H1 (cell line): ENCODE measurements at regions not wholly inside any gene's neighbourhood (a gene's known extent, or its start where the extent isn't known, plus 50 kb on each side); places are given as distances from the start of the nearest gene placed in this dataset.

Experiments used
- CTCF ChIA-PET: fragments of 300-600 bp; sonication (Branson Sonifier 250); formaldehyde crosslinking; loops from one replicate; lab custom pipeline; 2021; ENCODE audit not compliant: partially characterized antibody; lab: Charles Lee
- POLR2A ChIA-PET: fragments of 300-600 bp; sonication (Branson Sonifier 250); formaldehyde crosslinking; loops from one replicate; lab custom pipeline; 2021; ENCODE audit warnings: inconsistent platforms; ENCODE audit not compliant: partially characterized antibody; lab: Charles Lee
- DNase-seq, 2 experiments: peaks; one replicate each; pipeline versions ENCODE4 v3.0.0 to v3.0.0-alpha.2; 2010 to 2022; ENCODE audit warnings: low spot score in 2 of 2, low read depth in 1 of 2, mixed read lengths in 1 of 2
- FAIRE-seq: peaks from 2 replicates; lab custom pipeline; 2011; peaks lifted over from hg19 to GRCh38; lab: Jason Lieb, UNC
- H2AFZ ChIP-seq: 2 replicates; pipeline ENCODE4 v1.8.1; 2012; ENCODE audit warnings: low read length, inconsistent platforms
- H2AK5ac ChIP-seq: 2 replicates; pipeline ENCODE4 v1.6.1; 2013; ENCODE audit warnings: low read depth, low read length
- H2BK120ac ChIP-seq: replicated peaks from 2 replicates; pipeline ENCODE3; 2013; ENCODE audit warnings: low read depth, low read length, inconsistent platforms
- H2BK12ac ChIP-seq: 2 replicates; pipeline ENCODE4 v1.6.1; 2013; ENCODE audit warnings: low read depth, low read length
- H2BK15ac ChIP-seq: 2 replicates; pipeline ENCODE4 v1.6.1; 2013; ENCODE audit warnings: low read length
- H2BK20ac ChIP-seq: 2 replicates; pipeline ENCODE4 v1.6.1; 2013; ENCODE audit warnings: low read length
- H2BK5ac ChIP-seq: 2 replicates; pipeline ENCODE4 v1.6.1; 2013; ENCODE audit warnings: low read depth, low read length
- H3K14ac ChIP-seq: 2 replicates; pipeline ENCODE4 v1.6.1; 2013; ENCODE audit warnings: inconsistent platforms; ENCODE audit not compliant: insufficient read length
- H3K18ac ChIP-seq: 2 replicates; pipeline ENCODE4 v1.6.1; 2013; ENCODE audit warnings: low read length; ENCODE audit errors: extremely low read depth
- H3K23ac ChIP-seq: 2 replicates; pipeline ENCODE4 v1.6.1; 2013; ENCODE audit warnings: inconsistent platforms; ENCODE audit not compliant: insufficient read length
- H3K23me2 ChIP-seq: 2 replicates; pipeline ENCODE4 v1.6.1; 2013; ENCODE audit warnings: low read depth, low read length
- H3K27ac ChIP-seq: 2 replicates; pipeline ENCODE4 v1.6.1; 2011; ENCODE audit warnings: low read depth, low read length, inconsistent platforms
- H3K27me3 ChIP-seq, 4 experiments: replicated peaks in 1 of 4; 1 replicate in 1 of 4; 2 replicates in 3 of 4; pipeline versions ENCODE4 v1.6.1 to v1.8.1; 2011 to 2013; ENCODE audit warnings: low read length in 3 of 4, mild to moderate bottlenecking in 3 of 4, inconsistent platforms in 2 of 4, mixed read lengths in 2 of 4, moderate library complexity in 1 of 4; ENCODE audit not compliant: control insufficient read depth in 3 of 4, insufficient read depth in 3 of 4; ENCODE audit errors: extremely low read depth in 1 of 4
- H3K36me3 ChIP-seq, 4 experiments: 2 replicates each; pipeline versions ENCODE4 v1.6.1 to v1.8.1; 2011 to 2013; ENCODE audit warnings: mild to moderate bottlenecking in 4 of 4, low read length in 3 of 4, moderate library complexity in 2 of 4, control low read depth in 1 of 4, inconsistent platforms in 1 of 4; ENCODE audit not compliant: insufficient read depth in 4 of 4, control insufficient read depth in 2 of 4
- H3K4ac ChIP-seq: replicated peaks from 2 replicates; pipeline ENCODE3; 2013; ENCODE audit warnings: low read length, low read depth, mixed read lengths, inconsistent platforms; ENCODE audit not compliant: insufficient read length
- H3K4me1 ChIP-seq, 4 experiments: replicated peaks in 1 of 4; 1 replicate in 1 of 4; 2 replicates in 3 of 4; pipeline versions ENCODE4 v1.6.1 to v1.8.1; 2011 to 2013; ENCODE audit warnings: low read length in 3 of 4, inconsistent platforms in 2 of 4, mixed read lengths in 1 of 4; ENCODE audit not compliant: insufficient read depth in 4 of 4, control insufficient read depth in 3 of 4
- H3K4me2 ChIP-seq, 2 experiments: 2 replicates each; pipeline versions ENCODE4 v1.6.1 to v1.8.1; 2011 to 2013; ENCODE audit warnings: low read depth in 2 of 2, low read length in 2 of 2, control low read depth in 1 of 2, inconsistent platforms in 1 of 2, mild to moderate bottlenecking in 1 of 2; ENCODE audit not compliant: insufficient read depth in 1 of 2
- H3K4me3 ChIP-seq, 4 experiments: fragments of 200-600, 300-600 bp in 1 of 4; sonication (generic), shearing (Covaris generic), sonication (Bioruptor Twin) in 1 of 4; 2 replicates each; pipeline versions ENCODE4 v1.5.1 to v1.8.1; 2011 to 2016; ENCODE audit warnings: low read length in 4 of 4, low read depth in 3 of 4, control low read depth in 2 of 4, inconsistent platforms in 2 of 4, mild to moderate bottlenecking in 2 of 4, mixed read lengths in 1 of 4, moderate library complexity in 1 of 4; ENCODE audit not compliant: insufficient read depth in 2 of 4; ENCODE audit errors: extremely low read depth in 1 of 4
- H3K56ac ChIP-seq: replicated peaks from 2 replicates; pipeline ENCODE3; 2013; ENCODE audit warnings: low read depth, mild to moderate bottlenecking, mixed read lengths, low read length, inconsistent platforms; ENCODE audit not compliant: insufficient read length
- H3K79me1 ChIP-seq: 2 replicates; pipeline ENCODE4 v1.6.1; 2013; ENCODE audit warnings: low read depth, low read length, control low read depth
- H3K79me2 ChIP-seq, 2 experiments: 2 replicates each; pipeline versions ENCODE4 v1.6.1 to v1.8.1; 2012 to 2013; ENCODE audit warnings: low read length in 2 of 2, mild to moderate bottlenecking in 2 of 2, inconsistent platforms in 1 of 2; ENCODE audit not compliant: insufficient read depth in 2 of 2, control insufficient read depth in 1 of 2
- H3K9ac ChIP-seq, 4 experiments: replicated peaks in 1 of 4; 1 replicate in 1 of 4; 2 replicates in 3 of 4; pipeline versions ENCODE4 v1.6.1 to v1.8.1; 2011 to 2013; ENCODE audit warnings: low read depth in 3 of 4, low read length in 3 of 4, control low read depth in 2 of 4, mild to moderate bottlenecking in 2 of 4, moderate library complexity in 2 of 4, inconsistent platforms in 1 of 4; ENCODE audit errors: extremely low read depth in 1 of 4
- H3K9me3 ChIP-seq, 2 experiments: 2 replicates each; pipeline versions ENCODE4 v1.6.1 to v1.8.1; 2012 to 2013; ENCODE audit warnings: mild to moderate bottlenecking in 2 of 2, moderate library complexity in 2 of 2, control low read depth in 1 of 2, inconsistent platforms in 1 of 2, low read depth in 1 of 2, low read length in 1 of 2, mixed read lengths in 1 of 2; ENCODE audit not compliant: insufficient read depth in 2 of 2
- H4K20me1 ChIP-seq, 2 experiments: replicated peaks in 1 of 2; 2 replicates each; pipeline versions ENCODE3 to v1.8.1; 2011 to 2013; ENCODE audit warnings: inconsistent platforms in 2 of 2, low read length in 2 of 2, mild to moderate bottlenecking in 1 of 2; ENCODE audit not compliant: insufficient read depth in 2 of 2, control insufficient read depth in 1 of 2
- H4K5ac ChIP-seq: 2 replicates; pipeline ENCODE4 v1.6.1; 2013; ENCODE audit warnings: low read length, low read depth, mixed read lengths, inconsistent platforms; ENCODE audit not compliant: insufficient read length
- H4K8ac ChIP-seq: 2 replicates; pipeline ENCODE4 v1.8.0; 2013; ENCODE audit warnings: mild to moderate bottlenecking, moderate library complexity, low read length, inconsistent platforms; ENCODE audit not compliant: insufficient read depth; ENCODE audit errors: extremely low read depth
- H4K91ac ChIP-seq: replicated peaks from 2 replicates; pipeline ENCODE3; 2013; ENCODE audit warnings: low read length, mixed read lengths, inconsistent platforms; ENCODE audit not compliant: insufficient read length
- ASH2L ChIP-seq: fragments of 200-600, 300-600 bp; sonication (generic); IDR thresholded peaks from one replicate; pipeline ENCODE4 v1.7.1; 2017; ENCODE audit warnings: low read length
- BCL11A ChIP-seq, 2 experiments: IDR thresholded peaks; one replicate each; pipeline ENCODE4 v1.6.1; 2011; ENCODE audit warnings: low read depth in 2 of 2, low read length in 2 of 2, mild to moderate bottlenecking in 2 of 2
- HDAC2 ChIP-seq, 2 experiments: fragments of 300-600 bp in 1 of 2; sonication (generic) in 1 of 2; IDR thresholded peaks; 2 replicates each; pipeline ENCODE4 v1.6.1; 2011 to 2012; ENCODE audit warnings: low read depth in 2 of 2, low read length in 2 of 2, mild to moderate bottlenecking in 2 of 2, moderate library complexity in 2 of 2, borderline replicate concordance in 1 of 2, inconsistent platforms in 1 of 2
- MAFK ChIP-seq: IDR thresholded peaks from 2 replicates; pipeline ENCODE4 v1.6.1; 2012; ENCODE audit warnings: low read depth, mild to moderate bottlenecking, improper control_type of control experiment, low read length
- NANOG ChIP-seq: IDR thresholded peaks from 2 replicates; pipeline ENCODE4 v1.6.1; 2011; ENCODE audit warnings: low read length, low read depth, mild to moderate bottlenecking, inconsistent platforms; ENCODE audit not compliant: insufficient read depth, poor library complexity, severe bottlenecking
- PHF8 ChIP-seq: fragments of 200-600 bp; sonication (generic); conservative IDR thresholded peaks from 2 replicates; pipeline ENCODE4 v1.7.1; 2012; ENCODE audit warnings: low read depth, mild to moderate bottlenecking, inconsistent platforms, low read length, moderate library complexity
- RBBP5 ChIP-seq: IDR thresholded peaks from 2 replicates; pipeline ENCODE4 v1.7.1; 2012; ENCODE audit warnings: low read depth, mild to moderate bottlenecking, inconsistent platforms, low read length, moderate library complexity, borderline replicate concordance
- RFX5 ChIP-seq: IDR thresholded peaks from 2 replicates; pipeline ENCODE4 v1.6.1; 2011; ENCODE audit warnings: low read depth, low read length, improper control_type of control experiment, borderline replicate concordance
- RXRA ChIP-seq: IDR thresholded peaks from 2 replicates; pipeline ENCODE4 v1.6.1; 2011; ENCODE audit warnings: low read depth, mild to moderate bottlenecking, low read length, moderate library complexity; ENCODE audit not compliant: insufficient read depth
- SIN3A ChIP-seq, 2 experiments: IDR thresholded peaks in 1 of 2; conservative IDR thresholded peaks in 1 of 2; 2 replicates each; pipeline ENCODE4 v1.6.1; 2011 to 2012; ENCODE audit warnings: low read length in 2 of 2, improper control_type of control experiment in 1 of 2, low read depth in 1 of 2, mild to moderate bottlenecking in 1 of 2
- ZNF274 ChIP-seq: IDR thresholded peaks from 2 replicates; pipeline ENCODE4 v1.7.0; 2012; ENCODE audit warnings: low read length, borderline replicate concordance; ENCODE audit errors: extremely low read depth
- WGBS, 2 experiments: shearing (Covaris generic) in 1 of 2; methylation state at CpG; one replicate each; pipeline versions ENCODE4 v1.1.6 to v1.1.7; 2013 to 2015; ENCODE audit warnings: low lambda C conversion rate in 2 of 2, mixed read lengths in 2 of 2, inconsistent platforms in 1 of 2, low coverage in 1 of 2, missing lambda C conversion rate in 1 of 2; ENCODE audit not compliant: insufficient replicate concordance in 2 of 2, insufficient coverage in 1 of 2, insufficient read length in 1 of 2; ENCODE audit errors: extremely low coverage in 1 of 2, missing lambda C conversion rate in 1 of 2; 5-methylcytosine and 5-hydroxymethylcytosine counted together

- Histone ChIP-seq H2AFZ (no peak overlapping the region), H2BK5ac (no peak overlapping the region)
- no peak for DNase-seq
- TF ChIP-seq SIN3A (conservative IDR thresholded peaks at IDR 0.05 in 1 of 2, IDR thresholded peaks at IDR 0.05 in 1 of 2; ENCODE audit: low read depth in 1 of 2, low read length in 2 of 2) (no peak), HDAC2 (IDR thresholded peaks at IDR 0.05; ENCODE audit: borderline replicate concordance in 1 of 2, low read depth in 2 of 2, low read length in 2 of 2) (no peak), ZNF274 (no peak), ASH2L (no peak), PHF8 (no peak), RFX5 (no peak), MAFK (no peak), BCL11A (IDR thresholded peaks at IDR 0.05; ENCODE audit: low read depth in 2 of 2, low read length in 2 of 2) (no peak), RXRA (no peak), RBBP5 (no peak), NANOG (no peak)
- TF ChIP-seq, all 59 proteins: peak for 0
- Histone ChIP-seq H3K23me2 (no peaks in the 10 kb centered on the region), H3K36me3 (no peaks in the 10 kb centered on the region), H3K18ac (no peak overlapping the region), H3K79me2 (no peaks in the 10 kb centered on the region), H4K91ac (no peak overlapping the region), H3K4me3 (no peak overlapping the region), H2BK120ac (no peak overlapping the region), H2BK12ac (no peak overlapping the region), H3K27me3 (no peaks in the 10 kb centered on the region), H3K79me1 (no peaks in the 10 kb centered on the region), H3K9ac (no peak overlapping the region), H2BK15ac (no peak overlapping the region), H3K4me1 (peaks cover 0 to 2% (median 0%) of the 10 kb centered on the region in 4 experiments; a peak in 1 of 7 replicates), H4K5ac (no peak overlapping the region), H4K8ac (no peak overlapping the region), H2BK20ac (no peak overlapping the region), H3K4me2 (no peak overlapping the region), H3K14ac (no peak overlapping the region), H3K23ac (no peak overlapping the region), H3K9me3 (no peaks in the 10 kb centered on the region), H3K4ac (no peak overlapping the region), H2AK5ac (no peak overlapping the region), H4K20me1 (no peaks in the 10 kb centered on the region), H3K27ac (no peak overlapping the region), H3K56ac (no peak overlapping the region)
- ChIA-PET POLR2A (no interaction called here), CTCF (interaction anchor here (1.1 to 1.5 kb wide), 3 partner anchors 23 to 250 kb away, joined by 3 to 5 read pairs (median 3); no protein-coding TSS in a partner anchor)
- FAIRE-seq: no peak
- WGBS, 2 experiments: 91% methylated on average over 5 of the region's 5 CpGs; no CpG with 5 or more reads in 1 of the 2 experiments
Observed at GRCh38 chr3:153293265-153293664, 131.2 kb downstream of the RAP2B start.
